Astrocyte (in vitro differentiated cells and primary cell): ENCODE measurements at regions not wholly inside any gene's neighbourhood (a gene's known extent, or its start where the extent isn't known, plus 50 kb on each side); places are given as distances from the start of the nearest gene placed in this dataset.

Experiments
- CTCF ChIP-seq: IDR thresholded peaks from 2 replicates; pipeline ENCODE4 v1.5.1; 2011; ENCODE audit warnings: low read depth, mild to moderate bottlenecking, inconsistent platforms, low read length, moderate library complexity; ENCODE audit not compliant: insufficient read depth
- EZH2 ChIP-seq: IDR thresholded peaks from 2 replicates; pipeline ENCODE4 v1.6.1; 2012; ENCODE audit warnings: mild to moderate bottlenecking, low read length, inconsistent platforms; ENCODE audit not compliant: insufficient read depth

- TF ChIP-seq CTCF (no peak), EZH2 (no peak)
These were observed 706.1 kb downstream of the ROBO2 start for GRCh38 chr3:77746048-77746447.
